Astrocyte (in vitro differentiated cells and primary cell): ENCODE measurements at regions not wholly inside any gene's neighbourhood (a gene's known extent, or its start where the extent isn't known, plus 50 kb on each side); places are given as distances from the start of the nearest gene placed in this dataset.

Source experiments
- DNase-seq: peaks from one replicate; pipeline ENCODE4 v3.0.0-alpha.2; 2010; ENCODE audit warnings: low read depth
- FAIRE-seq: peaks from 2 replicates; lab custom pipeline; 2011; peaks lifted over from hg19 to GRCh38; lab: Jason Lieb, UNC
- H2AFZ ChIP-seq: 2 replicates; pipeline ENCODE4 v1.6.0; 2012; ENCODE audit warnings: low read depth, low read length, inconsistent platforms
- H3K27ac ChIP-seq: 2 replicates; pipeline ENCODE4 v1.5.1; 2011; ENCODE audit warnings: low read depth, low read length, inconsistent platforms
- H3K27me3 ChIP-seq: 2 replicates; pipeline ENCODE4 v1.6.0; 2011; ENCODE audit warnings: low read length, inconsistent platforms; ENCODE audit not compliant: insufficient read depth
- H3K36me3 ChIP-seq: 2 replicates; pipeline ENCODE4 v1.5.1; 2011; ENCODE audit warnings: low read length, inconsistent platforms; ENCODE audit not compliant: insufficient read depth
- H3K4me1 ChIP-seq: 2 replicates; pipeline ENCODE4 v1.5.1; 2011; ENCODE audit warnings: low read length, inconsistent platforms; ENCODE audit not compliant: insufficient read depth
- H3K4me2 ChIP-seq: 2 replicates; pipeline ENCODE4 v1.6.0; 2012; ENCODE audit warnings: low read length, inconsistent platforms
- H3K4me3 ChIP-seq: 2 replicates; pipeline ENCODE4 v1.5.1; 2011; ENCODE audit warnings: low read depth, mild to moderate bottlenecking, low read length, inconsistent platforms; ENCODE audit not compliant: insufficient read depth
- H3K79me2 ChIP-seq: 2 replicates; pipeline ENCODE4 v1.6.0; 2012; ENCODE audit warnings: mild to moderate bottlenecking, low read length, inconsistent platforms; ENCODE audit not compliant: insufficient read depth
- H3K9ac ChIP-seq: 2 replicates; pipeline ENCODE4 v1.6.0; 2012; ENCODE audit warnings: mild to moderate bottlenecking, low read length, inconsistent platforms
- H3K9me3 ChIP-seq: 2 replicates; pipeline ENCODE4 v1.5.1; 2012; ENCODE audit warnings: low read depth, mild to moderate bottlenecking, low read length, inconsistent platforms; ENCODE audit not compliant: insufficient read depth
- H4K20me1 ChIP-seq: 2 replicates; pipeline ENCODE4 v1.6.0; 2012; ENCODE audit warnings: low read length, inconsistent platforms; ENCODE audit not compliant: insufficient read depth
- H3K27ac Mint-ChIP-seq: one replicate; pipeline ENCODE4 v1.8.0; 2021; ENCODE audit warnings: mild to moderate bottlenecking, mixed read lengths; ENCODE audit not compliant: unreplicated experiment
- H3K27me3 Mint-ChIP-seq: one replicate; pipeline ENCODE4 v1.8.0; 2021; ENCODE audit warnings: low read depth, mixed read lengths; ENCODE audit not compliant: unreplicated experiment
- H3K36me3 Mint-ChIP-seq: one replicate; pipeline ENCODE4 v1.8.0; 2021; ENCODE audit warnings: low read depth, mixed read lengths; ENCODE audit not compliant: unreplicated experiment
- H3K4me1 Mint-ChIP-seq: one replicate; pipeline ENCODE4 v1.8.0; 2021; ENCODE audit warnings: low read depth, mixed read lengths; ENCODE audit not compliant: unreplicated experiment
- H3K4me3 Mint-ChIP-seq: one replicate; pipeline ENCODE4 v1.8.0; 2021; ENCODE audit warnings: mild to moderate bottlenecking, moderate library complexity, mixed read lengths; ENCODE audit not compliant: unreplicated experiment
- H3K9me3 Mint-ChIP-seq: one replicate; pipeline ENCODE4 v1.8.0; 2021; ENCODE audit warnings: mild to moderate bottlenecking, mixed read lengths; ENCODE audit not compliant: unreplicated experiment
- EZH2 ChIP-seq: IDR thresholded peaks from 2 replicates; pipeline ENCODE4 v1.6.1; 2012; ENCODE audit warnings: mild to moderate bottlenecking, low read length, inconsistent platforms; ENCODE audit not compliant: insufficient read depth
- TF ChIP-seq, protein P1 (sequence below): IDR thresholded peaks from 2 replicates; pipeline ENCODE4 v1.5.1; 2011; ENCODE audit warnings: low read depth, mild to moderate bottlenecking, inconsistent platforms, low read length, moderate library complexity; ENCODE audit not compliant: insufficient read depth

DNA sequence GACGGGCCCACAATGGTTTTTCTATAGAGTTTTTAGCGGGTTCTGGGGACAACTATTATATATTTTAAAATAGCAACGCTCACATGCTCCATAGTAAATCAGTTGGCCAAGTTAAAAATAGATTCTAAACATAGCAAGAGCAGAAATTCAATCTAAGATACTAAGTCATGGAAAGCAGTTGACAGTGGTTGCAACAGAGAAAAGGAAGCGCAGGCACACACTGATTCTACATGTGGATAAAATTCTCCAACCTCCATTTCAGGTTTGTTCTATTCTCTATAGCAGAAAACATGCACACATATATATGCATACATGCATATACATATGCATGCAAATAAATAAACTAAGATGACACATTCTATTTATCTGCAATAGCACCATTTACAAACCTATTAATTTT, 89.6 kb upstream of the HNRNPU start:
- Histone ChIP-seq H3K9ac (no peak overlapping the region), H3K9me3 (no peaks in the 10 kb centered on the region), H3K27me3 (no peaks in the 10 kb centered on the region), H3K4me2 (no peak overlapping the region), H3K4me1 (no peaks in the 10 kb centered on the region), H2AFZ (no peak overlapping the region), H3K4me3 (no peak overlapping the region), H4K20me1 (no peaks in the 10 kb centered on the region), H3K27ac (no peak overlapping the region), H3K79me2 (no peaks in the 10 kb centered on the region), H3K36me3 (no peaks in the 10 kb centered on the region)
- Mint-ChIP-seq H3K9me3 (peaks cover 2% of the 10 kb centered on the region), H3K4me1 (no peaks in the 10 kb centered on the region), H3K27me3 (no peaks in the 10 kb centered on the region), H3K36me3 (no peaks in the 10 kb centered on the region), H3K27ac (no peak overlapping the region), H3K4me3 (no peak overlapping the region)
- TF ChIP-seq EZH2, result no peak
- TF ChIP-seq, protein P1, sequence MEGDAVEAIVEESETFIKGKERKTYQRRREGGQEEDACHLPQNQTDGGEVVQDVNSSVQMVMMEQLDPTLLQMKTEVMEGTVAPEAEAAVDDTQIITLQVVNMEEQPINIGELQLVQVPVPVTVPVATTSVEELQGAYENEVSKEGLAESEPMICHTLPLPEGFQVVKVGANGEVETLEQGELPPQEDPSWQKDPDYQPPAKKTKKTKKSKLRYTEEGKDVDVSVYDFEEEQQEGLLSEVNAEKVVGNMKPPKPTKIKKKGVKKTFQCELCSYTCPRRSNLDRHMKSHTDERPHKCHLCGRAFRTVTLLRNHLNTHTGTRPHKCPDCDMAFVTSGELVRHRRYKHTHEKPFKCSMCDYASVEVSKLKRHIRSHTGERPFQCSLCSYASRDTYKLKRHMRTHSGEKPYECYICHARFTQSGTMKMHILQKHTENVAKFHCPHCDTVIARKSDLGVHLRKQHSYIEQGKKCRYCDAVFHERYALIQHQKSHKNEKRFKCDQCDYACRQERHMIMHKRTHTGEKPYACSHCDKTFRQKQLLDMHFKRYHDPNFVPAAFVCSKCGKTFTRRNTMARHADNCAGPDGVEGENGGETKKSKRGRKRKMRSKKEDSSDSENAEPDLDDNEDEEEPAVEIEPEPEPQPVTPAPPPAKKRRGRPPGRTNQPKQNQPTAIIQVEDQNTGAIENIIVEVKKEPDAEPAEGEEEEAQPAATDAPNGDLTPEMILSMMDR, result no peak
- FAIRE-seq (no peak), DNase-seq (no peak)

DNA sequence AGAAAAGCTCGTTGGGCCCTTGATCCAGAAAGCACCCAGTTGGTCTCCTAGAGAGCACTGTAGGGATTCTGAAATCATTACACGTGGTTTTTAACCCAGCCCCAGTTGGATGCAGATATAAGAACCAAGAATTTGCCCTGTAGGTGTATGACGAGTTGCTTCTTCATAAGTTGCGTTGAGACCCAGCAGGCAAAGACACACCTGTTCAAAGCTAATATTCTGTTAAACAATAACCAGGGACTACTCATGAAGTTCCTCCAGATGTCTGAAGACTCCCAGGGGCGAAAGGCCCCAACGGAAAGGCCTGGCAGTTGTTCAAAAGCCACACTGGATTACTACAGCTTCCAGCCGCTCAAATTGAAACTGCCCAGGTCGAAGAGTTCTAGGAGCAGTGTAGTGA, 88.6 kb upstream of the HNRNPU start:
- peaks cover 2% of the 10 kb centered on the region for H3K9me3 Mint-ChIP-seq
- no peak overlapping the region for H3K4me3 ChIP-seq
- H3K4me1 Mint-ChIP-seq, result no peaks in the 10 kb centered on the region
- no peaks in the 10 kb centered on the region for H3K36me3 ChIP-seq
- no peak overlapping the region for H3K4me2 ChIP-seq
- no peak overlapping the region for H2AFZ ChIP-seq
- no peaks in the 10 kb centered on the region for H3K9me3 ChIP-seq
- no peak overlapping the region for H3K27ac ChIP-seq
- H4K20me1 ChIP-seq, result no peaks in the 10 kb centered on the region
- no peak for FAIRE-seq
- no peaks in the 10 kb centered on the region for H3K27me3 Mint-ChIP-seq
- H3K4me1 ChIP-seq, result no peaks in the 10 kb centered on the region
- H3K79me2 ChIP-seq, result no peaks in the 10 kb centered on the region
- no peak overlapping the region for H3K4me3 Mint-ChIP-seq
- no peaks in the 10 kb centered on the region for H3K36me3 Mint-ChIP-seq
- DNase-seq, result no peak
- no peaks in the 10 kb centered on the region for H3K27me3 ChIP-seq
- no peak overlapping the region for H3K9ac ChIP-seq
- TF ChIP-seq EZH2, result no peak
- TF ChIP-seq, protein P1, result no peak
- H3K27ac Mint-ChIP-seq, result no peak overlapping the region

DNA sequence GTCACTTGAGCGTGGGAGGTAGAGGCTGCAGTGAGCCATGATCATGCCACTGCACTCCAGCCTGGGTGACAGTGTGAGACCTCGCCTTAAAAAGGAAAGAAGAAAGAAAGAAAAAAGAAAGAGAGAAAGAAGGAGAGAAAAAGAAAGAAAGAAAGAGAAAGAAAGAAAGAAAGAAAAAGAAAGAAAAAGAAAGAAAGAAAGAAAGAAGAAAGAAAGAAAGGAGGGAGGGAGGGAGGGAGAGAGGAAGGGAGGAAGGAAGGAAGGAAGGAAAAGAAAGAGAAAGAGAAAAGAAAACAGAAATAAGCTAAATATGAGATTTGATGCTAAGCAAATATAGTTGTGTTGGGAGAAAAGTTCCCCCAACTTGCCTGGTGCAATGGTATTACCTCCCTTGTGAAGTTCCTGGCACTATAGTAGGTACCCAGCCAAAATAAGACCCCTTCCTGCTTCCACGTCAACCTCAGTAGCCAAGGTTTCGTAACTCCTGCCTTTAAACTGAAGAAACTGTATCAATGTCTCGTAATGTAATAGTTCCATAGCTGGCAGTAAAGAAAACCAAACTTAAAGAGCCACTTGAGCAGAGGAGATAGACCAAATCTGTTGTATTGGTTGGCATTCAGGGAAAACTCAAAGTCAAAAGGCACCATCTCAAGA, 88.1 kb upstream of the HNRNPU start:
- Mint-ChIP-seq H3K27me3 (no peaks in the 10 kb centered on the region), H3K9me3 (peaks cover 2% of the 10 kb centered on the region), H3K4me1 (no peaks in the 10 kb centered on the region), H3K27ac (no peak overlapping the region), H3K36me3 (no peaks in the 10 kb centered on the region), H3K4me3 (no peak overlapping the region)
- TF ChIP-seq EZH2, result no peak
- TF ChIP-seq, protein P1, result no peak
- H3K4me2 ChIP-seq, result no peak overlapping the region
- no peaks in the 10 kb centered on the region for H3K79me2 ChIP-seq
- H3K4me1 ChIP-seq, result no peaks in the 10 kb centered on the region
- H3K27me3 ChIP-seq, result no peaks in the 10 kb centered on the region
- FAIRE-seq (no peak), DNase-seq (no peak)
- H3K4me3 ChIP-seq, result no peak overlapping the region
- H3K9me3 ChIP-seq, result no peaks in the 10 kb centered on the region
- H3K9ac ChIP-seq, result no peak overlapping the region
- H3K27ac ChIP-seq, result no peak overlapping the region
- no peaks in the 10 kb centered on the region for H4K20me1 ChIP-seq
- H2AFZ ChIP-seq, result no peak overlapping the region
- no peaks in the 10 kb centered on the region for H3K36me3 ChIP-seq
